ENCODE measurements at regions not wholly inside any gene's neighbourhood (a gene's known extent, or its start where the extent isn't known, plus 50 kb on each side); places are given as distances from the start of the nearest gene placed in this dataset.

DNA sequence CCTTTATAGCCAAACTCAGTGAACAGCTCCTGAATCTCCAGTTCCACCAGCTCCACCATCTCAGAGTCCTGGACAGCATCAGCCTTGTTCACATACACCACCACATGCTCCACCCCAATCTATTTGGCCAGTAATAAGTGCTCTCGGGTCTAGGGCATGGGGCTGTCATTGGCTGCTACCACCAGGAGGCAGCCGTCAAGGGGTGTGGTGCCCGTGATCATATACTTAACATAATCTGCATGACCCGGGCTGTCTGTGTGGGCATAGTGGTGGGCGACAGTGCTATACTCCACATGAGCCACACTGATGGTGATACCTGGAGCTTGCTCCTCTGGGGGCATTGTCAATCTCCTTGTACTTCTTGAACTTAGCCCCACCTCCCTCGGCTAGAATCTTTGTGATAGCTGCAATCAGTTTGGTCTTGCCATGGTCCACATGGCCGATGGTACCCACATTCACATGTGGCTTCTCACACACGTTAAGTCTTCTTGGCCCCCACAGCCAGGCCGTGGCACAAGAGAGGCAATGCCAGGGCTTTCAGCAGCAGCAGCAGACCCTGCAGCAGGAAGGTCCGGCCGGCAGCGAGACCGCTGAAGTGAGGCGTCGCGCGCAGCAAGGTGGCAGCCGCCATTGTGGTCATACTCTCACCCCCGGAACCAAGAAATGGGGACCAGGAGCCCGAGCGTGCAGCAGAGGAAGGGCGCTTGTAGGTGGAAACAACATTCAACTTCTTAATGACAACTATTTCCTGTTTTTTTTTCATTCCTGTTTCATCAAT, 210.3 kb upstream of the WSB1 start:
- Histone ChIP-seq H3K36me3 (ENCODE audit: control insufficient read depth, low read length) (no peaks in the 10 kb centered on the region), H3K4me1 (ENCODE audit: control insufficient read depth, low read length) (no peaks in the 10 kb centered on the region), H3F3A (ENCODE audit: control insufficient read depth, insufficient read depth) (no peaks in the 10 kb centered on the region), H3K9me3 (ENCODE audit: control insufficient read depth, insufficient read depth, low read length) (no peaks in the 10 kb centered on the region), H4K20me1 (ENCODE audit: control insufficient read depth, insufficient read depth, low read depth, low read length) (no peaks in the 10 kb centered on the region), H3K4me2 (ENCODE audit: low read length) (no peak overlapping the region), H3K9me2 (replicated peaks; ENCODE audit: control insufficient read depth, low read length) (no peaks in the 10 kb centered on the region), H3K27me3 (ENCODE audit: control insufficient read depth, low read length) (no peaks in the 10 kb centered on the region), H3K79me2 (ENCODE audit: control insufficient read depth, low read length) (no peaks in the 10 kb centered on the region), H3K27ac (ENCODE audit: low read depth, low read length) (no peak overlapping the region), H3K4me3 (ENCODE audit: low read length) (no peak overlapping the region)
- no peak for TF ChIP-seq EZH2phosphoT487 (IDR thresholded peaks at IDR 0.05; ENCODE audit: borderline replicate concordance, low read length)
- TF ChIP-seq, protein P1, sequence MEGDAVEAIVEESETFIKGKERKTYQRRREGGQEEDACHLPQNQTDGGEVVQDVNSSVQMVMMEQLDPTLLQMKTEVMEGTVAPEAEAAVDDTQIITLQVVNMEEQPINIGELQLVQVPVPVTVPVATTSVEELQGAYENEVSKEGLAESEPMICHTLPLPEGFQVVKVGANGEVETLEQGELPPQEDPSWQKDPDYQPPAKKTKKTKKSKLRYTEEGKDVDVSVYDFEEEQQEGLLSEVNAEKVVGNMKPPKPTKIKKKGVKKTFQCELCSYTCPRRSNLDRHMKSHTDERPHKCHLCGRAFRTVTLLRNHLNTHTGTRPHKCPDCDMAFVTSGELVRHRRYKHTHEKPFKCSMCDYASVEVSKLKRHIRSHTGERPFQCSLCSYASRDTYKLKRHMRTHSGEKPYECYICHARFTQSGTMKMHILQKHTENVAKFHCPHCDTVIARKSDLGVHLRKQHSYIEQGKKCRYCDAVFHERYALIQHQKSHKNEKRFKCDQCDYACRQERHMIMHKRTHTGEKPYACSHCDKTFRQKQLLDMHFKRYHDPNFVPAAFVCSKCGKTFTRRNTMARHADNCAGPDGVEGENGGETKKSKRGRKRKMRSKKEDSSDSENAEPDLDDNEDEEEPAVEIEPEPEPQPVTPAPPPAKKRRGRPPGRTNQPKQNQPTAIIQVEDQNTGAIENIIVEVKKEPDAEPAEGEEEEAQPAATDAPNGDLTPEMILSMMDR (IDR thresholded peaks at IDR 0.05; ENCODE audit: low read depth, low read length, poor library complexity, severe bottlenecking), result no peak

DNA sequence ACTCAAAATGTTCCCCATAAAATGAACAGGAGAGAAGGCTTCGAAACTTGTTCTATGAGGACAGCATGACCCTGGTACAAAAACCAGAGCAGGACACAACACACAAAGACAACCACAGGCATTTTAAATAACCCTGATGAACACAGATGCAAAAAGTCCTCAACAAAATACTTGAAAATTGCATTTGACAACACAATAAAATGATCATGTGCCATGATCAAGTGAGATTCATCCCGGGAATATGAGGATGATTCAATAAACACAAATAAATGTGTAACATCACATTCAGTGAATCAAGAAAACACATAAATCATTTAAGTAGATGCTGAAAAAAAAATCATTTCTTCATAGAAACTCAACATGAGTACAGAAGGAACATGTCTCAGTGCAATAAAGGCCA, 208.4 kb upstream of the WSB1 start:
- no peaks in the 10 kb centered on the region for H3K27me3 ChIP-seq (ENCODE audit: control insufficient read depth, low read length)
- no peaks in the 10 kb centered on the region for H3K36me3 ChIP-seq (ENCODE audit: control insufficient read depth, low read length)
- no peaks in the 10 kb centered on the region for H3F3A ChIP-seq (ENCODE audit: control insufficient read depth, insufficient read depth)
- H3K79me2 ChIP-seq (ENCODE audit: control insufficient read depth, low read length), result no peaks in the 10 kb centered on the region
- no peaks in the 10 kb centered on the region for H4K20me1 ChIP-seq (ENCODE audit: control insufficient read depth, insufficient read depth, low read depth, low read length)
- TF ChIP-seq, protein P1 (IDR thresholded peaks at IDR 0.05; ENCODE audit: low read depth, low read length, poor library complexity, severe bottlenecking), result no peak
- no peak for TF ChIP-seq EZH2phosphoT487 (IDR thresholded peaks at IDR 0.05; ENCODE audit: borderline replicate concordance, low read length)
- no peak overlapping the region for H3K27ac ChIP-seq (ENCODE audit: low read depth, low read length)
- H3K4me2 ChIP-seq (ENCODE audit: low read length), result no peak overlapping the region
- no peaks in the 10 kb centered on the region; the same call in 1 of the 2 replicates for H3K9me3 ChIP-seq (ENCODE audit: control insufficient read depth, insufficient read depth, low read length)
- H3K4me3 ChIP-seq (ENCODE audit: low read length), result no peak overlapping the region
- no peaks in the 10 kb centered on the region for H3K9me2 ChIP-seq (replicated peaks; ENCODE audit: control insufficient read depth, low read length)
- no peaks in the 10 kb centered on the region for H3K4me1 ChIP-seq (ENCODE audit: control insufficient read depth, low read length)

DNA sequence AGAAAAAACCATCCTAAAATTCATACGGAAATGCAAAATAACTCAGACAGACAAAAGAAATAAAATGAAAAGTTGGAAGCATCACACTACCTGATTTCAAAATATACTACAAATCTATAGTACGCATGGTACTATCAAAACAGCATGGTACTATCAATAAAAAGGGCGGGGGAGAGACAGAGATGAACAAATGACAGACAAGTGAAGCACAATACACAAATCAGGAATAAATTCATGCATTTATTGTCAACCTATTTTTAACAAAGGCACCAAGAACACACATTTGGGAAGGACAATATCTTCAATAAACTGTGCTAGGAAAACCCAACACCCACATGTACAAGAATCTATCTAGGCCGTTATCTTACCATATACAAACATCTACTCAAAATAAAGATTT, 207.4 kb upstream of the WSB1 start:
- H3K9me3 ChIP-seq (ENCODE audit: control insufficient read depth, insufficient read depth, low read length), result no peaks in the 10 kb centered on the region; the same call in 1 of the 2 replicates
- no peaks in the 10 kb centered on the region for H3K36me3 ChIP-seq (ENCODE audit: control insufficient read depth, low read length)
- no peaks in the 10 kb centered on the region for H4K20me1 ChIP-seq (ENCODE audit: control insufficient read depth, insufficient read depth, low read depth, low read length)
- no peak overlapping the region for H3K27ac ChIP-seq (ENCODE audit: low read depth, low read length)
- H3K4me1 ChIP-seq (ENCODE audit: control insufficient read depth, low read length), result no peaks in the 10 kb centered on the region
- no peaks in the 10 kb centered on the region for H3K27me3 ChIP-seq (ENCODE audit: control insufficient read depth, low read length)
- H3K9me2 ChIP-seq (replicated peaks; ENCODE audit: control insufficient read depth, low read length), result no peaks in the 10 kb centered on the region
- no peaks in the 10 kb centered on the region for H3F3A ChIP-seq (ENCODE audit: control insufficient read depth, insufficient read depth)
- no peaks in the 10 kb centered on the region for H3K79me2 ChIP-seq (ENCODE audit: control insufficient read depth, low read length)
- no peak overlapping the region for H3K4me3 ChIP-seq (ENCODE audit: low read length)
- no peak overlapping the region for H3K4me2 ChIP-seq (ENCODE audit: low read length)
- TF ChIP-seq, protein P1 (IDR thresholded peaks at IDR 0.05; ENCODE audit: low read depth, low read length, poor library complexity, severe bottlenecking), result no peak
- no peak for TF ChIP-seq EZH2phosphoT487 (IDR thresholded peaks at IDR 0.05; ENCODE audit: borderline replicate concordance, low read length)
